ENCODE measurements at regions not wholly inside any gene's neighbourhood (a gene's known extent, or its start where the extent isn't known, plus 50 kb on each side); places are given as distances from the start of the nearest gene placed in this dataset.
"Not testable (repeated sequence)": the region's sequence is repeated elsewhere in the genome, so short reads cannot be mapped to it uniquely, and the experiment has no call there.

DNA sequence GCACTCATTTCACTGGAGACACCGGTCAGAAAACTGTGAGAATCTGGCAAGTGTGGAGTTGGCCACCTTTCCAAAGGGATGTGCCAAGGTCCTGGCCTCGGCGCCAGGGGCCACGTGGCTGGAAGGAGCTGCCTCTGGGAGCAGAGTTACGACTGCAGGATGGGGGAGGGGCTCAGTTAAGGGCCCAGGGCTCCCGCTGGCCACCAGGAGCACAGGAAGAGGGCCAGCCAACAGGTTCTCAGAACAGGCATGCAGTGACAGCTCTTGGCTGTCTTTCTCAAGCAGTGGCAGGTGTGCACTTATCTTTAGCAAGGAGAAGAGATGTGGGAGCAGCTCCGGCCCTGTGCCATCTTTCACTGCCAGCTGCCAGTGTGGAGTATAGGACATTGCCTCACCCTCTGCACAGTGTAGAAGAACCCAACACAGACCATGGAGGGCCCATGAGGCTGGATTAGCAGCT lies 115.9 kb upstream of the RBPJ start:
- Mint-ChIP-seq H3K4me1 (ENCODE audit: low read depth in 2 of 2) (peaks cover 24 to 25% of the 10 kb centered on the region in 2 donors), H3K27me3 (peaks cover 3 to 6% of the 10 kb centered on the region in 2 donors), H3K27ac (no peak overlapping the region), H3K4me3 (no peak overlapping the region), H3K36me3 (ENCODE audit: insufficient read depth) (no peaks in the 10 kb centered on the region), H3K9me3 (no peaks in the 10 kb centered on the region)
- ATAC-seq (replicated peaks) (no peak), DNase-seq (no peak)

- H3K4me1 Mint-ChIP-seq (ENCODE audit: low read depth in 2 of 2), result peaks cover 22 to 25% of the 10 kb centered on the region in 2 donors
- ATAC-seq (replicated peaks) (no peak), DNase-seq (no peak)
- H3K27ac Mint-ChIP-seq, result peak overlapping the region in 1 of 2 donors; percentile 81
- no peaks in the 10 kb centered on the region for H3K9me3 Mint-ChIP-seq
- H3K27me3 Mint-ChIP-seq, result peaks cover 12 to 15% of the 10 kb centered on the region in 2 donors
- H3K4me3 Mint-ChIP-seq, result no peak overlapping the region
- no peaks in the 10 kb centered on the region for H3K36me3 Mint-ChIP-seq (ENCODE audit: insufficient read depth)
These were observed 114.5 kb upstream of the RBPJ start for GRCh38 chr4:26206339-26206738.

- H3K27ac Mint-ChIP-seq, result no peak overlapping the region
- peaks cover 12 to 15% of the 10 kb centered on the region in 2 donors for H3K27me3 Mint-ChIP-seq
- DNase-seq (no peak), ATAC-seq (replicated peaks) (no peak)
- no peak overlapping the region for H3K4me3 Mint-ChIP-seq
- H3K9me3 Mint-ChIP-seq, result no peaks in the 10 kb centered on the region
- peaks cover 22% of the 10 kb centered on the region in 2 donors for H3K4me1 Mint-ChIP-seq (ENCODE audit: low read depth in 2 of 2)
- no peaks in the 10 kb centered on the region for H3K36me3 Mint-ChIP-seq (ENCODE audit: insufficient read depth)
These were observed 113.8 kb upstream of the RBPJ start for GRCh38 chr4:26206999-26207398.

- no peak for DNase-seq
- Mint-ChIP-seq H3K36me3 (ENCODE audit: insufficient read depth) (no peaks in the 10 kb centered on the region), H3K4me1 (ENCODE audit: low read depth in 2 of 2) (peaks cover 20 to 21% of the 10 kb centered on the region in 2 donors), H3K27ac (no peak overlapping the region), H3K4me3 (no peak overlapping the region), H3K9me3 (no peaks in the 10 kb centered on the region), H3K27me3 (peaks cover 12 to 15% of the 10 kb centered on the region in 2 donors)
- no peak for ATAC-seq (replicated peaks)
These were observed 113.2 kb upstream of the RBPJ start for GRCh38 chr4:26207631-26208030.

- Mint-ChIP-seq H3K36me3 (ENCODE audit: insufficient read depth) (no peaks in the 10 kb centered on the region), H3K4me3 (no peak overlapping the region), H3K4me1 (ENCODE audit: low read depth in 2 of 2) (peaks cover 12 to 16% of the 10 kb centered on the region in 2 donors), H3K27me3 (peaks cover 14 to 18% of the 10 kb centered on the region in 2 donors), H3K27ac (no peak overlapping the region), H3K9me3 (no peaks in the 10 kb centered on the region)
- DNase-seq, result no peak
- ATAC-seq (replicated peaks), result no peak
These were observed 112.4 kb upstream of the RBPJ start for GRCh38 chr4:26208237-26208994.

- not testable (repeated sequence) for H3K4me3 Mint-ChIP-seq; H3K9me3 Mint-ChIP-seq; ATAC-seq (replicated peaks); H3K27ac Mint-ChIP-seq; DNase-seq; H3K36me3 Mint-ChIP-seq (ENCODE audit: insufficient read depth)
- Mint-ChIP-seq H3K4me1 (ENCODE audit: low read depth in 2 of 2) (peaks cover 11 to 14% of the 10 kb centered on the region in 2 donors), H3K27me3 (peaks cover 21 to 26% of the 10 kb centered on the region in 2 donors)
These were observed 111.4 kb upstream of the RBPJ start for GRCh38 chr4:26209378-26209777.

DNA sequence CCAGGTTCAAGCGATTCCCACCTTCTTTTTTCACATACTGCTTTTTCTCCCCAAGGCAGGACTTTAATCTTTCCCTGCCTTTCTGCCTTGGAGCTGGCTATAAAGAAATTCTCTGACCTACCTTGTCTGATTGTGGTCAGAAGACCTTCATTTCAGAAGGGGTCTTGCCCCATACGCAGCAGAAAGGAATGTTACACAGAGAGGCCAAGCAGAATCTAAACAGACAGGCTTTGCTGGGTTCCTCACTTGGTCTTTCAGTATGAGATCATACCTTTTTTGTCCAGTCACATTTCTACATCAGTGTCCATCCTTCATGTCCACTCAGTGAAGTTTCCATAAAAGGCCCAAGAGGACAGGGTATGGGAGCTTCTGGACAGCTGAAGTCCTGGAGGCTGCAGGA lies 108.3 kb upstream of the RBPJ start:
- Mint-ChIP-seq H3K4me3 (no peak overlapping the region), H3K36me3 (ENCODE audit: insufficient read depth) (no peaks in the 10 kb centered on the region), H3K4me1 (ENCODE audit: low read depth in 2 of 2) (peaks cover 9 to 13% of the 10 kb centered on the region in 2 donors), H3K27me3 (peaks cover 21 to 26% of the 10 kb centered on the region in 2 donors), H3K9me3 (no peaks in the 10 kb centered on the region), H3K27ac (no peak overlapping the region)
- DNase-seq (no peak), ATAC-seq (replicated peaks) (no peak)

- ATAC-seq (replicated peaks), result no peak
- peak overlapping the region in 1 of 2 donors; percentile 16 for H3K27ac Mint-ChIP-seq
- no peak overlapping the region for H3K4me3 Mint-ChIP-seq
- H3K27me3 Mint-ChIP-seq, result peaks cover 21 to 26% of the 10 kb centered on the region in 2 donors
- peaks cover 9 to 13% of the 10 kb centered on the region in 2 donors for H3K4me1 Mint-ChIP-seq (ENCODE audit: low read depth in 2 of 2)
- H3K9me3 Mint-ChIP-seq, result no peaks in the 10 kb centered on the region
- no peak for DNase-seq
- H3K36me3 Mint-ChIP-seq (ENCODE audit: insufficient read depth), result no peaks in the 10 kb centered on the region
These were observed 107.5 kb upstream of the RBPJ start for GRCh38 chr4:26213317-26213716.

GRCh38 chr4:26214994-26215393 lies 105.8 kb upstream of the RBPJ start:
- H3K36me3 Mint-ChIP-seq (ENCODE audit: insufficient read depth), result no peaks in the 10 kb centered on the region
- DNase-seq (no peak), ATAC-seq (replicated peaks) (no peak)
- H3K9me3 Mint-ChIP-seq, result no peaks in the 10 kb centered on the region
- no peak overlapping the region for H3K27ac Mint-ChIP-seq
- H3K4me3 Mint-ChIP-seq, result no peak overlapping the region
- peaks cover 14 to 22% of the 10 kb centered on the region in 2 donors for H3K27me3 Mint-ChIP-seq
- H3K4me1 Mint-ChIP-seq (ENCODE audit: low read depth in 2 of 2), result peaks cover 9 to 13% of the 10 kb centered on the region in 2 donors

DNA sequence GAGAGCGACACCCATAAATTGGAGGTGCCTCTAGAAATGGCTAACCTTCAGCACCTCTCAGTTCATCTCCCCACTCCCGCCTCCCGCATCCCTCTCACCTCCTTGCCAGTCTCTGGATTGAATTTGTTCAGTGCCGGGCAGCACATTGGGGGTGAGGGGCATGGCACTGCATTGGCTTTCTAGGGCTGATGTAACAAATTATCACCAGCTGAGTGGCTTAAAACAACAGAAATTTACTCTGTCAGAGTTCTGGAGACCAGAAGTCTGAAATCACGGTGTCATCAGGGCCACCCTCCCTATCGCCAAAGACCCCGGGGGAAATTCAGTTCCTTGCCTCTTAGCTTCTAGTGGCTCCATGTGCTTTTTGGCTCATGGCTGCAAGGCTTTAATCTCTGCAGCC lies 105.1 kb upstream of the RBPJ start:
- no peak for DNase-seq
- Mint-ChIP-seq H3K4me3 (no peak overlapping the region), H3K27me3 (peaks cover 9 to 15% of the 10 kb centered on the region in 2 donors), H3K36me3 (ENCODE audit: insufficient read depth) (no peaks in the 10 kb centered on the region), H3K4me1 (ENCODE audit: low read depth in 2 of 2) (peaks cover 9 to 13% of the 10 kb centered on the region in 2 donors), H3K27ac (no peak overlapping the region), H3K9me3 (no peaks in the 10 kb centered on the region)
- ATAC-seq (replicated peaks), result no peak

DNA sequence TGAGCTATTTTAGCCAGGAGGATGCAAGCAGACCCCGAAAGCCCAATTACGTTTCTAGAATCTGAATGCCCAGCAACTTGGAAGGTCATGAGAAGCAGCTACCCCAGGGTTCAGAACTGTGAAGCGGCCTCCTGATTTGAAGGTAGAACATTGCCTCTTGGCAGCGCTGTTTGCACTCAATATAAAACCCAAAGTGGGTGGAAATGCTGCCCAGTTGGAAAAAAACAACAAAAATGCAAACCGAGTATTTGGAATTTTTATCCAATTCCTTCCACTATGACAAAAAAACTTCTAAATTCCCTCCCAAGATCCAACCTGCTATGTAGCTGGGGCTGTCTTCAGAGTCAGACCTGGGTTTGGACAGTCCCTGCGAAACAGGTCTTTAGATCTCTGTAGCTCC lies 103.3 kb upstream of the RBPJ start:
- DNase-seq, result no peak
- Mint-ChIP-seq H3K27ac (no peak overlapping the region), H3K9me3 (no peaks in the 10 kb centered on the region), H3K4me3 (no peak overlapping the region), H3K27me3 (peaks cover 9 to 11% of the 10 kb centered on the region in 2 donors), H3K4me1 (ENCODE audit: low read depth in 2 of 2) (peaks cover 9 to 13% of the 10 kb centered on the region in 2 donors), H3K36me3 (ENCODE audit: insufficient read depth) (no peaks in the 10 kb centered on the region)
- ATAC-seq (replicated peaks), result no peak

- DNase-seq, result no peak
- no peak for ATAC-seq (replicated peaks)
- Mint-ChIP-seq H3K36me3 (ENCODE audit: insufficient read depth) (no peaks in the 10 kb centered on the region), H3K4me1 (ENCODE audit: low read depth in 2 of 2) (peaks cover 9 to 13% of the 10 kb centered on the region in 2 donors), H3K4me3 (no peak overlapping the region), H3K27ac (peak overlapping the region in 1 of 2 donors; percentile 29), H3K27me3 (peaks cover 9 to 11% of the 10 kb centered on the region in 2 donors), H3K9me3 (no peaks in the 10 kb centered on the region)
These were observed 102.7 kb upstream of the RBPJ start for GRCh38 chr4:26217961-26218676.

GRCh38 chr4:26218677-26219605 lies 101.9 kb upstream of the RBPJ start:
- peaks cover 2 to 3% of the 10 kb centered on the region in 2 donors for H3K27me3 Mint-ChIP-seq
- H3K4me3 Mint-ChIP-seq, result no peak overlapping the region
- H3K27ac Mint-ChIP-seq, result peak overlapping the region in 1 of 2 donors; percentile 29
- no peaks in the 10 kb centered on the region for H3K36me3 Mint-ChIP-seq (ENCODE audit: insufficient read depth)
- DNase-seq (no peak), ATAC-seq (replicated peaks) (no peak)
- peaks cover 4 to 8% of the 10 kb centered on the region in 2 donors for H3K4me1 Mint-ChIP-seq (ENCODE audit: low read depth in 2 of 2)
- no peaks in the 10 kb centered on the region for H3K9me3 Mint-ChIP-seq
